Panc1 (cell line): ENCODE measurements at regions not wholly inside any gene's neighbourhood (a gene's known extent, or its start where the extent isn't known, plus 50 kb on each side); places are given as distances from the start of the nearest gene placed in this dataset.

Experiments
- ATAC-seq: fragments of 200-7000 bp; cut with Tn5 transposase; 2 replicates; pipeline ENCODE4 v1.9.1; 2020; ENCODE audit warnings: mild to moderate bottlenecking, moderate library complexity
- BruUV-seq: library from RNA; stranded (reverse); fragments of 400-500 nt; replicated peaks from 2 replicates; lab custom pipeline; 2021; lab: Mats Ljungman, UMichigan
- CTCF ChIA-PET: fragments of 300-600 bp; sonication (Branson Sonifier 250); formaldehyde crosslinking; loops from one replicate; lab custom pipeline; 2022; ENCODE audit warnings: antibody characterized with exemption; lab: Charles Lee
- POLR2A ChIA-PET: fragments of 300-600 bp; sonication (Branson Sonifier 250); formaldehyde crosslinking; loops from one replicate; lab custom pipeline; 2022; ENCODE audit warnings: antibody characterized with exemption; lab: Charles Lee
- DNase-seq: peaks from one replicate; pipeline ENCODE4 v3.0.0-alpha.2; 2010; ENCODE audit warnings: low read depth, low spot score
- H3K27ac ChIP-seq: 2 replicates; pipeline ENCODE4 v1.5.1; 2011; ENCODE audit warnings: mild to moderate bottlenecking, low read length, inconsistent platforms
- H3K27me3 ChIP-seq: fragments of 200-500 bp; sonication (Bioruptor generic); 2 replicates; pipeline ENCODE4 v1.6.0; 2014; ENCODE audit warnings: low read length, inconsistent platforms; ENCODE audit not compliant: control insufficient read depth, insufficient read depth
- H3K36me3 ChIP-seq: fragments of 200-500 bp; sonication (Bioruptor generic); 2 replicates; pipeline ENCODE4 v1.5.1; 2014; ENCODE audit warnings: inconsistent platforms, mild to moderate bottlenecking, low read length, moderate library complexity; ENCODE audit not compliant: control insufficient read depth, insufficient read depth
- H3K4me1 ChIP-seq: 2 replicates; pipeline ENCODE4 v1.5.1; 2011; ENCODE audit warnings: inconsistent platforms, mild to moderate bottlenecking, low read length, moderate library complexity; ENCODE audit not compliant: control insufficient read depth, insufficient read depth
- H3K4me3 ChIP-seq, 2 experiments: 2 replicates each; pipeline ENCODE4 v1.5.1; 2011 to 2012; ENCODE audit warnings: low read depth in 2 of 2, low read length in 2 of 2, mild to moderate bottlenecking in 2 of 2, inconsistent platforms in 1 of 2, moderate library complexity in 1 of 2
- H3K9me3 ChIP-seq: fragments of 200-500 bp; sonication (Bioruptor generic); 2 replicates; pipeline ENCODE4 v1.5.1; 2014; ENCODE audit warnings: low read depth, mild to moderate bottlenecking, inconsistent platforms, low read length, moderate library complexity; ENCODE audit not compliant: control insufficient read depth, insufficient read depth
- POLR2AphosphoS5 ChIP-seq: IDR thresholded peaks from 2 replicates; pipeline ENCODE4 v1.6.1; 2012; ENCODE audit warnings: mild to moderate bottlenecking, low read depth, low read length, moderate library complexity
- SIN3A ChIP-seq: IDR thresholded peaks from 2 replicates; pipeline ENCODE4 v1.6.1; 2012; ENCODE audit warnings: low read depth, mild to moderate bottlenecking, low read length, moderate library complexity, borderline replicate concordance; ENCODE audit not compliant: insufficient read depth
- TCF7L2 ChIP-seq: IDR thresholded peaks from 2 replicates; pipeline ENCODE4 v1.6.1; 2011; ENCODE audit warnings: mild to moderate bottlenecking, low read depth, low read length, inconsistent platforms
- in situ Hi-C: cut with HindIII; loops from 2 replicates; pipeline ENCODE4 v1.10.0; 2016; ENCODE audit warnings: low sequenced_read_pairs, low pct_unique_long_range_greater_than_20kb
- intact Hi-C: fragments of 100-400 bp; cut with micrococcal nuclease; formaldehyde crosslinking; loops from one replicate; pipeline ENCODE4 v1.10.0; 2022; ENCODE audit not compliant: unreplicated experiment
- TF ChIP-seq, protein P1 (sequence below), 2 experiments: IDR thresholded peaks; 2 replicates each; pipeline ENCODE4 v1.6.1; 2011 to 2012; ENCODE audit warnings: low read depth in 2 of 2, control low read depth in 1 of 2, low read length in 1 of 2, mild to moderate bottlenecking in 1 of 2, moderate library complexity in 1 of 2; ENCODE audit not compliant: insufficient read depth in 1 of 2
- TF ChIP-seq, protein P2 (sequence below): fragments of 450-650 bp; IDR thresholded peaks from 2 replicates; pipeline ENCODE4 v1.5.1; 2017; ENCODE audit warnings: mild to moderate bottlenecking

DNA sequence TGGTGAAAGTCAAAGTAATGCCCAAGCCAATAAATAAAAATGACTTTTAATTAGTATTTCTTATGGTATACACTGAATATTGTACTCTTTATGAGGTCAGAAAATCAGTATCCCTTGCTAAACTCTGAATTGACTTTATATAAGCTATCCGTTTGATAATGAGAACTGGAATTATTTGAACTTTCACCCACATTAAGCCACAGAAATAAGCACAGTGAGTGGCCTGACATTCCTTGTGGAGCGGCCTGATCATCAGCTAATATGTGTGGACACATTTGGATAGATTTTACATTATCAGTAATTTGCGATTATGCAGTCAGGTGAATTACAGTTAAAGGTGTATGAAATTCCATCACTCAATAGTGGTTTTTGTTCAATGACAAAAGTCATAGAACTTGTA, 136.0 kb upstream of the CBLB start:
- H3K27me3 ChIP-seq, result no peaks in the 10 kb centered on the region
- POLR2A ChIA-PET, result no interaction called here
- H3K9me3 ChIP-seq, result no peaks in the 10 kb centered on the region
- H3K4me1 ChIP-seq, result no peaks in the 10 kb centered on the region
- CTCF ChIA-PET, result no interaction called here
- H3K4me3 ChIP-seq, result no peak overlapping the region
- H3K27ac ChIP-seq, result no peak overlapping the region
- H3K36me3 ChIP-seq, result no peaks in the 10 kb centered on the region
- in situ Hi-C loops, result no loop called here
- BruUV-seq, result no TSS peak
- TF ChIP-seq, protein P1, sequence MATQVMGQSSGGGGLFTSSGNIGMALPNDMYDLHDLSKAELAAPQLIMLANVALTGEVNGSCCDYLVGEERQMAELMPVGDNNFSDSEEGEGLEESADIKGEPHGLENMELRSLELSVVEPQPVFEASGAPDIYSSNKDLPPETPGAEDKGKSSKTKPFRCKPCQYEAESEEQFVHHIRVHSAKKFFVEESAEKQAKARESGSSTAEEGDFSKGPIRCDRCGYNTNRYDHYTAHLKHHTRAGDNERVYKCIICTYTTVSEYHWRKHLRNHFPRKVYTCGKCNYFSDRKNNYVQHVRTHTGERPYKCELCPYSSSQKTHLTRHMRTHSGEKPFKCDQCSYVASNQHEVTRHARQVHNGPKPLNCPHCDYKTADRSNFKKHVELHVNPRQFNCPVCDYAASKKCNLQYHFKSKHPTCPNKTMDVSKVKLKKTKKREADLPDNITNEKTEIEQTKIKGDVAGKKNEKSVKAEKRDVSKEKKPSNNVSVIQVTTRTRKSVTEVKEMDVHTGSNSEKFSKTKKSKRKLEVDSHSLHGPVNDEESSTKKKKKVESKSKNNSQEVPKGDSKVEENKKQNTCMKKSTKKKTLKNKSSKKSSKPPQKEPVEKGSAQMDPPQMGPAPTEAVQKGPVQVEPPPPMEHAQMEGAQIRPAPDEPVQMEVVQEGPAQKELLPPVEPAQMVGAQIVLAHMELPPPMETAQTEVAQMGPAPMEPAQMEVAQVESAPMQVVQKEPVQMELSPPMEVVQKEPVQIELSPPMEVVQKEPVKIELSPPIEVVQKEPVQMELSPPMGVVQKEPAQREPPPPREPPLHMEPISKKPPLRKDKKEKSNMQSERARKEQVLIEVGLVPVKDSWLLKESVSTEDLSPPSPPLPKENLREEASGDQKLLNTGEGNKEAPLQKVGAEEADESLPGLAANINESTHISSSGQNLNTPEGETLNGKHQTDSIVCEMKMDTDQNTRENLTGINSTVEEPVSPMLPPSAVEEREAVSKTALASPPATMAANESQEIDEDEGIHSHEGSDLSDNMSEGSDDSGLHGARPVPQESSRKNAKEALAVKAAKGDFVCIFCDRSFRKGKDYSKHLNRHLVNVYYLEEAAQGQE (IDR thresholded peaks at IDR 0.05; ENCODE audit: insufficient read depth in 1 of 2, low read depth in 2 of 2, low read length in 1 of 2), result no peak
- TF ChIP-seq POLR2AphosphoS5 (no peak), TCF7L2 (no peak), SIN3A (no peak)
- TF ChIP-seq, protein P2, sequence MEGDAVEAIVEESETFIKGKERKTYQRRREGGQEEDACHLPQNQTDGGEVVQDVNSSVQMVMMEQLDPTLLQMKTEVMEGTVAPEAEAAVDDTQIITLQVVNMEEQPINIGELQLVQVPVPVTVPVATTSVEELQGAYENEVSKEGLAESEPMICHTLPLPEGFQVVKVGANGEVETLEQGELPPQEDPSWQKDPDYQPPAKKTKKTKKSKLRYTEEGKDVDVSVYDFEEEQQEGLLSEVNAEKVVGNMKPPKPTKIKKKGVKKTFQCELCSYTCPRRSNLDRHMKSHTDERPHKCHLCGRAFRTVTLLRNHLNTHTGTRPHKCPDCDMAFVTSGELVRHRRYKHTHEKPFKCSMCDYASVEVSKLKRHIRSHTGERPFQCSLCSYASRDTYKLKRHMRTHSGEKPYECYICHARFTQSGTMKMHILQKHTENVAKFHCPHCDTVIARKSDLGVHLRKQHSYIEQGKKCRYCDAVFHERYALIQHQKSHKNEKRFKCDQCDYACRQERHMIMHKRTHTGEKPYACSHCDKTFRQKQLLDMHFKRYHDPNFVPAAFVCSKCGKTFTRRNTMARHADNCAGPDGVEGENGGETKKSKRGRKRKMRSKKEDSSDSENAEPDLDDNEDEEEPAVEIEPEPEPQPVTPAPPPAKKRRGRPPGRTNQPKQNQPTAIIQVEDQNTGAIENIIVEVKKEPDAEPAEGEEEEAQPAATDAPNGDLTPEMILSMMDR, result no peak
- DNase-seq (no peak), ATAC-seq (no peak)
- intact Hi-C loops, result no loop called here

DNA sequence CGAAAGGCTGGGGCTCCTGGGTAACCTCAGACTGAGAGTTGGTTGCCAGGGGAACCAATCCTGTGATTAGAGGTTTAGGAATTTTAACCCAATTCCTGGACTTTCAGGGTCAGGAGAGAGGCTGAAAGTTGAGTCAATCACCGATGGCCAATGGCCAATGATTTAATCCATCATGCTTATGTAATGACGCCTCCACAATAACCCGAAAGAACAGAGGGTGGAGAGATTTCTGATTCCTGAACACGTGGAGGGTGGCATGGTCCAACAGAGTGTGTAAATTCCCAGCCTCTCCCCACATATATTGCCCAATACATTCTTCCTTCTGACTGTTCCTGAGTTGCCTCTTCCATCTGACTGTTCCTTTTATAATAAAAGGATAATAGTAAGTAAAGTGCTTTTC, 137.2 kb upstream of the CBLB start:
- no peak overlapping the region for H3K27ac ChIP-seq
- H3K9me3 ChIP-seq, result no peaks in the 10 kb centered on the region
- H3K36me3 ChIP-seq, result no peaks in the 10 kb centered on the region
- CTCF ChIA-PET, result no interaction called here
- intact Hi-C loops, result no loop called here
- no peaks in the 10 kb centered on the region for H3K27me3 ChIP-seq
- no TSS peak for BruUV-seq
- no peak for DNase-seq
- in situ Hi-C loops, result no loop called here
- H3K4me1 ChIP-seq, result no peaks in the 10 kb centered on the region
- no peak for ATAC-seq
- TF ChIP-seq, protein P1 (IDR thresholded peaks at IDR 0.05; ENCODE audit: insufficient read depth in 1 of 2, low read depth in 2 of 2, low read length in 1 of 2), result no peak
- TF ChIP-seq POLR2AphosphoS5, result no peak
- no peak for TF ChIP-seq TCF7L2
- H3K4me3 ChIP-seq, result no peak overlapping the region
- POLR2A ChIA-PET, result no interaction called here
